Muscle layer of colon (tissue), 2 donors: ENCODE measurements at regions not wholly inside any gene's neighbourhood (a gene's known extent, or its start where the extent isn't known, plus 50 kb on each side); places are given as distances from the start of the nearest gene placed in this dataset.
"Not testable (repeated sequence)": the region's sequence is repeated elsewhere in the genome, so short reads cannot be mapped to it uniquely, and the experiment has no call there.

Source experiments
- H3K27ac ChIP-seq: one replicate; pipeline ENCODE4 v1.7.0; 2013; ENCODE audit warnings: low read depth, mild to moderate bottlenecking, low read length, moderate library complexity
- H3K27me3 ChIP-seq, 2 donors: one replicate each; pipeline ENCODE4 v1.7.0; 2013; ENCODE audit warnings: low read length in 2 of 2, mild to moderate bottlenecking in 2 of 2; ENCODE audit not compliant: insufficient read depth in 2 of 2, control insufficient read depth in 1 of 2
- H3K36me3 ChIP-seq: one replicate; pipeline ENCODE4 v1.7.0; 2013; ENCODE audit warnings: mild to moderate bottlenecking, low read length; ENCODE audit not compliant: insufficient read depth
- H3K4me1 ChIP-seq: one replicate; pipeline ENCODE4 v1.7.0; 2013; ENCODE audit warnings: mild to moderate bottlenecking, low read length; ENCODE audit not compliant: insufficient read depth
- H3K4me3 ChIP-seq, 2 donors: one replicate each; pipeline ENCODE4 v1.7.0; 2013; ENCODE audit warnings: low read length in 2 of 2, low read depth in 1 of 2, mild to moderate bottlenecking in 1 of 2, moderate library complexity in 1 of 2
- H3K9ac ChIP-seq: one replicate; pipeline ENCODE4 v1.7.0; 2013; ENCODE audit warnings: low read length
- H3K9me3 ChIP-seq: one replicate; pipeline ENCODE4 v1.7.0; 2013; ENCODE audit warnings: mild to moderate bottlenecking, low read length
- donor health status: abdominal sarcoma.
- donor health status: Adenocarcinoma of cecum.

GRCh38 chr4:128424527-128425497 lies 137.2 kb upstream of the PGRMC2 start:
- H3K9ac ChIP-seq = no peak overlapping the region
- no peaks in the 10 kb centered on the region for H3K36me3 ChIP-seq
- H3K27ac ChIP-seq = no peak overlapping the region
- H3K4me1 ChIP-seq = peaks cover 6% of the 10 kb centered on the region
- no peak overlapping the region for H3K4me3 ChIP-seq
- H3K27me3 ChIP-seq = no peaks in the 10 kb centered on the region
- H3K9me3 ChIP-seq = no peaks in the 10 kb centered on the region

- H3K27ac ChIP-seq, H3K27me3 ChIP-seq: not testable (repeated sequence)
These were observed 134.7 kb upstream of the PGRMC2 start for GRCh38 chr4:128422296-128422695.

GRCh38 chr4:128416921-128417320 lies 129.3 kb upstream of the PGRMC2 start:
- Histone ChIP-seq H3K9ac (no peak overlapping the region), H3K9me3 (no peaks in the 10 kb centered on the region), H3K27me3 (no peaks in the 10 kb centered on the region), H3K4me1 (no peaks in the 10 kb centered on the region), H3K27ac (no peak overlapping the region), H3K36me3 (no peaks in the 10 kb centered on the region), H3K4me3 (no peak overlapping the region)

More at GRCh38 chr4:128422296-128422695, 134.7 kb upstream of the PGRMC2 start:
- H3K9me3 ChIP-seq, H3K36me3 ChIP-seq, H3K4me1 ChIP-seq, H3K4me3 ChIP-seq, H3K9ac ChIP-seq: not testable (repeated sequence)

GRCh38 chr4:128410037-128410436 lies 122.4 kb upstream of the PGRMC2 start:
- no peaks in the 10 kb centered on the region for H3K4me1 ChIP-seq
- H3K4me3 ChIP-seq = no peak overlapping the region
- no peaks in the 10 kb centered on the region for H3K9me3 ChIP-seq
- H3K36me3 ChIP-seq = no peaks in the 10 kb centered on the region
- no peak overlapping the region for H3K9ac ChIP-seq
- H3K27ac ChIP-seq = no peak overlapping the region
- no peaks in the 10 kb centered on the region for H3K27me3 ChIP-seq

- no peak overlapping the region for H3K9ac ChIP-seq
- H3K27ac ChIP-seq = no peak overlapping the region
- H3K27me3 ChIP-seq = no peaks in the 10 kb centered on the region
- no peaks in the 10 kb centered on the region for H3K36me3 ChIP-seq
- H3K4me3 ChIP-seq = no peak overlapping the region
- no peaks in the 10 kb centered on the region for H3K4me1 ChIP-seq
- H3K9me3 ChIP-seq = no peaks in the 10 kb centered on the region
These were observed 116.0 kb upstream of the PGRMC2 start for GRCh38 chr4:128403586-128403985.

- Histone ChIP-seq H3K27ac (no peak overlapping the region), H3K4me3 (no peak overlapping the region), H3K27me3 (no peaks in the 10 kb centered on the region), H3K9ac (no peak overlapping the region), H3K9me3 (no peaks in the 10 kb centered on the region), H3K4me1 (peaks cover 8% of the 10 kb centered on the region), H3K36me3 (no peaks in the 10 kb centered on the region)
These were observed 107.2 kb upstream of the PGRMC2 start for GRCh38 chr4:128394778-128395177.

- Histone ChIP-seq H3K27me3 (no peaks in the 10 kb centered on the region), H3K9me3 (no peaks in the 10 kb centered on the region), H3K4me1 (peaks cover 9% of the 10 kb centered on the region), H3K9ac (no peak overlapping the region), H3K27ac (no peak overlapping the region), H3K36me3 (no peaks in the 10 kb centered on the region), H3K4me3 (no peak overlapping the region)
These were observed 105.6 kb upstream of the PGRMC2 start for GRCh38 chr4:128393101-128393704.

GRCh38 chr4:128390475-128390996 lies 102.9 kb upstream of the PGRMC2 start:
- no peak overlapping the region for H3K27ac ChIP-seq
- H3K36me3 ChIP-seq = no peaks in the 10 kb centered on the region
- H3K9me3 ChIP-seq = no peaks in the 10 kb centered on the region
- H3K4me1 ChIP-seq = peaks cover 36% of the 10 kb centered on the region
- H3K4me3 ChIP-seq = no peak overlapping the region
- no peak overlapping the region for H3K9ac ChIP-seq
- H3K27me3 ChIP-seq = no peaks in the 10 kb centered on the region

GRCh38 chr4:128388796-128389195 lies 101.2 kb upstream of the PGRMC2 start:
- Histone ChIP-seq H3K9me3 (no peaks in the 10 kb centered on the region), H3K27ac (no peak overlapping the region), H3K27me3 (no peaks in the 10 kb centered on the region), H3K36me3 (no peaks in the 10 kb centered on the region), H3K4me1 (peaks cover 52% of the 10 kb centered on the region), H3K9ac (no peak overlapping the region), H3K4me3 (no peak overlapping the region)

- Histone ChIP-seq H3K27ac (no peak overlapping the region), H3K4me3 (no peak overlapping the region), H3K9me3 (no peaks in the 10 kb centered on the region), H3K27me3 (no peaks in the 10 kb centered on the region), H3K4me1 (peaks cover 49% of the 10 kb centered on the region), H3K36me3 (no peaks in the 10 kb centered on the region), H3K9ac (no peak overlapping the region)
These were observed 100.7 kb upstream of the PGRMC2 start for GRCh38 chr4:128388352-128388630.

GRCh38 chr4:128387600-128388351 lies 100.2 kb upstream of the PGRMC2 start:
- Histone ChIP-seq H3K27ac (peak overlapping the region; percentile 73), H3K9ac (no peak overlapping the region), H3K4me1 (peaks cover 44% of the 10 kb centered on the region)

More at GRCh38 chr4:128387600-128388351, 100.2 kb upstream of the PGRMC2 start:
- no peaks in the 10 kb centered on the region for H3K9me3 ChIP-seq
- H3K4me3 ChIP-seq = no peak overlapping the region
- no peaks in the 10 kb centered on the region for H3K36me3 ChIP-seq
- no peaks in the 10 kb centered on the region for H3K27me3 ChIP-seq
